Activated T-helper 1 cell treated with anti-CD3 and anti-CD28 coated beads, Interleukin-12 subunit alpha, Interleukin-12 subunit beta, Interleukin-2, Interleukin-4 antibody, amounts not matched to agents 30 ng/mL and 10 ng/mL and 1 ng/mL, durations not matched to agents 14 hours and 24 hours and 36 hours (primary cell): ENCODE measurements at regions not wholly inside any gene's neighbourhood (a gene's known extent, or its start where the extent isn't known, plus 50 kb on each side); places are given as distances from the start of the nearest gene placed in this dataset.

Source experiments
- DNase-seq: peaks from one replicate; pipeline ENCODE4 v3.0.0; 2021; ENCODE audit warnings: low spot score
- H3K27ac Mint-ChIP-seq: one replicate; pipeline ENCODE4 v1.8.0; 2021; ENCODE audit warnings: mild to moderate bottlenecking, mixed read lengths
- H3K27me3 Mint-ChIP-seq: one replicate; pipeline ENCODE4 v1.8.0; 2022; ENCODE audit warnings: mild to moderate bottlenecking, moderate library complexity, mixed read lengths; ENCODE audit not compliant: insufficient read depth
- H3K36me3 Mint-ChIP-seq: one replicate; pipeline ENCODE4 v1.8.0; 2021; ENCODE audit warnings: low read depth, mixed read lengths
- H3K4me1 Mint-ChIP-seq: one replicate; pipeline ENCODE4 v1.8.0; 2021; ENCODE audit warnings: low read depth, mixed read lengths
- H3K4me3 Mint-ChIP-seq: one replicate; pipeline ENCODE4 v1.8.0; 2021; ENCODE audit warnings: mild to moderate bottlenecking, moderate library complexity, mixed read lengths
- H3K9me3 Mint-ChIP-seq: one replicate; pipeline ENCODE4 v1.8.0; 2021; ENCODE audit warnings: mixed read lengths
- intact Hi-C: fragments of 100-400 bp; cut with micrococcal nuclease; formaldehyde crosslinking; loops from one replicate; pipeline ENCODE4 v1.15.1; 2024

- no peak for DNase-seq
- Mint-ChIP-seq H3K27me3 (no peaks in the 10 kb centered on the region), H3K36me3 (no peaks in the 10 kb centered on the region), H3K4me1 (no peaks in the 10 kb centered on the region), H3K4me3 (no peak overlapping the region), H3K9me3 (no peaks in the 10 kb centered on the region), H3K27ac (no peak overlapping the region)
- intact Hi-C loops, result no loop called here
These were observed 599.3 kb upstream of the IMPG1 start for GRCh38 chr6:76671751-76672150.

- H3K27me3 Mint-ChIP-seq, result no peaks in the 10 kb centered on the region
These were observed 571.8 kb upstream of the IMPG1 start for GRCh38 chr6:76644231-76644630.

DNA sequence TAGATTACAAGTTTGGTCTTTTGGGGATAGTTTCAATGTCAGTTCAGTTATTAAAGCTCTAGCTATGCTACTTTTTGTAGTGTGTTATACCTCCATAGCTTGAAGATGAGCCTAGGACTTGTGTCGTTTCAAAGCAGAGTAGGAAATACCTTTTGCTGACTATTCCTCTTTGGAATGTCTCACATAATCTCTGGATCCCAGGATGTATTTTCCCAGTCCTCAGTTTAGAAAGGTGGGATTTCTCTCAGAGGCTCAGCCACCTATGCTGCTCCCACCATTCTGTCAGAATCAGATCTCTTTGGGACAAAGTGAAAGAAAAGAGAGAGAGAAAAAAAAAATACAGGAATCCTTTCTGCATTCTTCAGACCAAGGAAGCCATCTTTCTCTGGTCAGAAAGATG lies 567.5 kb upstream of the IMPG1 start:
- Mint-ChIP-seq H3K27ac (no peak overlapping the region), H3K9me3 (no peaks in the 10 kb centered on the region), H3K4me1 (no peaks in the 10 kb centered on the region), H3K27me3 (no peaks in the 10 kb centered on the region), H3K36me3 (no peaks in the 10 kb centered on the region), H3K4me3 (no peak overlapping the region)
- no peak for DNase-seq
- intact Hi-C loops, result no loop called here

More at GRCh38 chr6:76644231-76644630, 571.8 kb upstream of the IMPG1 start:
- H3K36me3 Mint-ChIP-seq, result no peaks in the 10 kb centered on the region
- intact Hi-C loops, result no loop called here
- no peaks in the 10 kb centered on the region for H3K9me3 Mint-ChIP-seq
- no peak overlapping the region for H3K27ac Mint-ChIP-seq
- no peak for DNase-seq
- no peak overlapping the region for H3K4me3 Mint-ChIP-seq
- no peaks in the 10 kb centered on the region for H3K4me1 Mint-ChIP-seq

GRCh38 chr6:76634695-76635094 lies 562.2 kb upstream of the IMPG1 start:
- Mint-ChIP-seq H3K36me3 (no peaks in the 10 kb centered on the region), H3K27me3 (no peaks in the 10 kb centered on the region), H3K4me3 (no peak overlapping the region), H3K4me1 (no peaks in the 10 kb centered on the region), H3K27ac (no peak overlapping the region), H3K9me3 (no peaks in the 10 kb centered on the region)
- DNase-seq, result no peak
- intact Hi-C loops, result no loop called here

- no peaks in the 10 kb centered on the region for H3K36me3 Mint-ChIP-seq
- no peak for DNase-seq
- no peaks in the 10 kb centered on the region for H3K4me1 Mint-ChIP-seq
- intact Hi-C loops, result no loop called here
- H3K27ac Mint-ChIP-seq, result no peak overlapping the region
- no peak overlapping the region for H3K4me3 Mint-ChIP-seq
- no peaks in the 10 kb centered on the region for H3K9me3 Mint-ChIP-seq
- no peaks in the 10 kb centered on the region for H3K27me3 Mint-ChIP-seq
These were observed 560.8 kb upstream of the IMPG1 start for GRCh38 chr6:76633259-76633658.

GRCh38 chr6:76631622-76632021 lies 559.2 kb upstream of the IMPG1 start:
- Mint-ChIP-seq H3K27ac (no peak overlapping the region), H3K36me3 (no peaks in the 10 kb centered on the region), H3K4me1 (no peaks in the 10 kb centered on the region), H3K4me3 (no peak overlapping the region), H3K9me3 (peaks cover 6% of the 10 kb centered on the region), H3K27me3 (no peaks in the 10 kb centered on the region)
- intact Hi-C loops, result no loop called here
- no peak for DNase-seq

DNA sequence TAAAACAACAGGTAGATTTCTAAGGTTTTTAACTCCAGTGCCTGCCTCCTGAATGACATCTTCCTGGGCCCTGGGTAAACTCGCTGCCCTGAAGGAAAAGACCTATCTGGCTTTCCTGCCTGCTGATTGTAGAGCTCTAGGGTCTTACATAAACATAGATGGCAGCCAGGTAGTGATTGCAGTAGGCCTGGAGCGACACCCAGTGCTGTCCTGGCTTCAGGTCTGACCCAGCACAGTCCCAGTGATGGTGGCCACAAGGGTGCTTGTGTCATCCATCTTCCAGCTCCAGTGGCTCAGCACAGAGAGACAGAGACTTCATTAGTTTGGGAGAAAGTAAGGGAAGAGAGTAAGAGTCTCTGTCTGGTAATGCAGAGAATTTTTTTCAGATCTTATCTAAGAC lies 542.9 kb upstream of the IMPG1 start:
- Mint-ChIP-seq H3K36me3 (no peaks in the 10 kb centered on the region), H3K27ac (no peak overlapping the region), H3K4me3 (no peak overlapping the region)

GRCh38 chr6:76612954-76613353 lies 540.5 kb upstream of the IMPG1 start:
- Mint-ChIP-seq H3K4me3 (no peak overlapping the region), H3K27me3 (no peaks in the 10 kb centered on the region)

More for the DNA sequence above, 542.9 kb upstream of the IMPG1 start:
- no peaks in the 10 kb centered on the region for H3K9me3 Mint-ChIP-seq
- H3K4me1 Mint-ChIP-seq, result no peaks in the 10 kb centered on the region
- no peaks in the 10 kb centered on the region for H3K27me3 Mint-ChIP-seq
- intact Hi-C loops, result no loop called here
- DNase-seq, result no peak

GRCh38 chr6:76609160-76609559 lies 536.7 kb upstream of the IMPG1 start:
- intact Hi-C loops, result no loop called here
- Mint-ChIP-seq H3K9me3 (peaks cover 3% of the 10 kb centered on the region), H3K27ac (no peak overlapping the region), H3K4me3 (no peak overlapping the region), H3K27me3 (no peaks in the 10 kb centered on the region), H3K4me1 (no peaks in the 10 kb centered on the region), H3K36me3 (no peaks in the 10 kb centered on the region)
- DNase-seq, result no peak

More at GRCh38 chr6:76612954-76613353, 540.5 kb upstream of the IMPG1 start:
- Mint-ChIP-seq H3K4me1 (no peaks in the 10 kb centered on the region), H3K36me3 (no peaks in the 10 kb centered on the region), H3K9me3 (no peaks in the 10 kb centered on the region), H3K27ac (no peak overlapping the region)
- intact Hi-C loops, result no loop called here
- no peak for DNase-seq

- Mint-ChIP-seq H3K36me3 (no peaks in the 10 kb centered on the region), H3K27me3 (no peaks in the 10 kb centered on the region), H3K27ac (no peak overlapping the region), H3K4me1 (no peaks in the 10 kb centered on the region), H3K4me3 (no peak overlapping the region), H3K9me3 (peaks cover 4% of the 10 kb centered on the region)
- intact Hi-C loops, result no loop called here
- DNase-seq, result no peak
These were observed 521.6 kb upstream of the IMPG1 start for GRCh38 chr6:76594109-76594508.

DNA sequence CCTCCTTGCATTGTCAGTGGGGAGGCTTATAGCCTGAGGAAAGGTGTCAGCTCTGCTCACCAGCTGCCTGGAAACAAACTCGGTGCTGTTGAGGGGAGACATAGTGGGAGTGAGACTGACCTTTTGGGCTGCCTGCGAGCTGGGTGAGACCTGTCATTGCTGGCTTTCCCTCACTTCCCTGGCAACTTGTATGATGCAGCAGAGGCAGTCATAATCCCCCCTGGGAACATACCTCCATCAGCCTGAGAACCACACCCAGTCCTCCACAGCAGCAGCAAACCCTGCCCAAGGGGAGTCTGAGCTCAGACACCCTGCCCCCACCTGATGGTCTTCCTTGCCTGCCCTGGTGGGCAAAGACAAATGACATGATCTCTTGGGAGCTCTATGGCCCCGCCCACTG lies 521.2 kb upstream of the IMPG1 start:
- Mint-ChIP-seq H3K4me3 (no peak overlapping the region), H3K4me1 (no peaks in the 10 kb centered on the region), H3K9me3 (peaks cover 4% of the 10 kb centered on the region), H3K36me3 (no peaks in the 10 kb centered on the region), H3K27me3 (no peaks in the 10 kb centered on the region), H3K27ac (no peak overlapping the region)
- no peak for DNase-seq
- intact Hi-C loops, result no loop called here

GRCh38 chr6:76592566-76592965 lies 520.1 kb upstream of the IMPG1 start:
- Mint-ChIP-seq H3K4me1 (no peaks in the 10 kb centered on the region), H3K9me3 (peaks cover 4% of the 10 kb centered on the region), H3K4me3 (no peak overlapping the region)

DNA sequence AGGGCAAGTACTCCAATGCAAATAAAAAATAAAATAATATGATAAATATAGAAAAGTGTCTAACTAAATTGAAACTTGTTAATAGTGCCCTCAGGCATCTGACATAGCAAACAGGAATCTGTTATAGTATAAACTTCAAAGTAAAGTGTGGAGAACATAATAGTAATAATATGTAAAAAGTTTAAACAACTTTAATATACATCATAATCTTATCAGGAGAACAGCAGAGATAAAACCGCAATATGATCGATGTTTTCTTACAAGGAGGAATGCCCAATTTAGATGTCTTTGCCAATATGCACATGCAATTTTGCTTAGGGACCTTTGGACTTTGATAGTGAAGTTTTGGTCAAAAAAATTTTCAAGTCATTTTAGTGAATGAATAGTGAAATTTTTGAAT lies 514.8 kb upstream of the IMPG1 start:
- no peaks in the 10 kb centered on the region for H3K27me3 Mint-ChIP-seq
- DNase-seq, result no peak
- H3K4me1 Mint-ChIP-seq, result no peaks in the 10 kb centered on the region
- intact Hi-C loops, result no loop called here
- H3K9me3 Mint-ChIP-seq, result no peaks in the 10 kb centered on the region
- no peaks in the 10 kb centered on the region for H3K36me3 Mint-ChIP-seq
- no peak overlapping the region for H3K27ac Mint-ChIP-seq
- H3K4me3 Mint-ChIP-seq, result no peak overlapping the region

More at GRCh38 chr6:76592566-76592965, 520.1 kb upstream of the IMPG1 start:
- H3K36me3 Mint-ChIP-seq, result no peaks in the 10 kb centered on the region
- no peak overlapping the region for H3K27ac Mint-ChIP-seq
- no peaks in the 10 kb centered on the region for H3K27me3 Mint-ChIP-seq
- intact Hi-C loops, result no loop called here
- no peak for DNase-seq

DNA sequence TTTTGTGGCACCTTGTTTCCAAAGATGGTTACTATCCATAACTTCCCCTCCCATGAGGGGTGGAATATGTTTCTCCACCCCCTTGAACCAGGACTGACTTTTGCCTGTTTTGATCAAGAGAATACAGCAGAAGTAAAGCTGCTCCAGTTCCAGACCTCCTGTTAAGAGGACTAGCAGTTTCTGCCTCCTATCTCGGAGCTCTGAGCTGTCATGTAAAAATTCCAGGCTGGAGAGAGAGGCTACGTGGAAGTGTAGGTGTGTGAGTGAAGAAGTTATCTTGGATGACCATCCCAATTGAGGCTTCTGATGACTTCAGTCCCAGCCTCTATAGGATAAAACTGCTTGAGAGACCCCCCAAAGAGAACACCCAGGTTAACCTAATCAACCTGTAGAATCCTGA lies 511.7 kb upstream of the IMPG1 start:
- H3K4me1 Mint-ChIP-seq, result no peaks in the 10 kb centered on the region
- DNase-seq, result no peak
- no peaks in the 10 kb centered on the region for H3K9me3 Mint-ChIP-seq
- no peak overlapping the region for H3K27ac Mint-ChIP-seq
- H3K4me3 Mint-ChIP-seq, result no peak overlapping the region
- no peaks in the 10 kb centered on the region for H3K36me3 Mint-ChIP-seq
- H3K27me3 Mint-ChIP-seq, result no peaks in the 10 kb centered on the region
- intact Hi-C loops, result no loop called here
